HG02973 (cell line): ENCODE measurements at regions not wholly inside any gene's neighbourhood (a gene's known extent, or its start where the extent isn't known, plus 50 kb on each side); places are given as distances from the start of the nearest gene placed in this dataset.

ENCODE experiments used
- ATAC-seq: cut with Tn5 transposase; IDR thresholded peaks from one replicate; pipeline ENCODE4 v1.9.1; 2021; ENCODE audit warnings: moderate library complexity; ENCODE audit not compliant: unreplicated experiment

DNA sequence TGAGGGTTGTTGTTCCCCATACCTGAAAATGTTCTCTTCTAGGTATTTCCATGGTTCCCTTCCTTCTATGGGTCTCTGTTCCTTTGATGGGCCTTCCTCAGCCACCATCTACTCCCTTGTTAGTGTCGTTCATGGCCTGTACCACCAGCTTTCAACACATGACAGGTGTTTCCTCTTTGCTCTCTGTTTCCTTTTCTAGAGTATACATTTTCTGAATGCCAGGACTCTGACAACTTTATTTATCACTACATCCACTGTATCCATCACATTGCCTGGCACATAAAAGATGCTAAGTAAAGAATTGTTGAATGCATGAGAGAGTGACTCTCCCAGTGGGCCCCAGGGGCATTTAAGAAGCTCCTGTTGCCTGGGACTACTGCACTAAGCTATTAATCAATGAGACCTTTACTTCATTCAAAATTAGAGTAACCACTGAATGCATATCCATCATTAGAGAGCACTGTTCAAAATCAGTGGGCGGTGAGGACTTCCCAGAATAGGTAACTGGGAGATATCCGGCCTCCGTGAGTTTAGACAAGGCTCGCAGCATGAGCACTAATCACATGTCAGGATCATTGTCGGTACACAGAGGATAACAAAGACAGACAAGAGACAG lies 255.0 kb downstream of the CBLN1 start:
- ATAC-seq: no peak

DNA sequence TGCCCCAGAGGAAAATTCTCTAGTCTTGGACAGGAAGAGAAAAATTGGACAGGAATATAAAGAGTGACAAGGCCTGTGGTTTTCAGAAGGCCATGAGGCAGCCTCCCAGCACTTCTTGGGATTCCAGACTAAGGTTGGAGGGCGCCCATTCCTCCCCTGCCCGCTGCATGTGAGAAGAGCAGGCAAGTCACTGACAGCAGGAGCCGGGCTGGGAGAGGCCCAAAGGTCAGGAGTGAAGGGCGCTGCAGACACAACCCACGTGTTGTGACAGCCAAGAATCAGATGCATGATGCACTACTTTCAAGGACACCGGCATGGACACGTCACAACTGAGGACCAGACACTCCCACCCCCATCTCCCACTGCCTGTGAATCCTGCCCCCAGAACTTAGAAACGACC lies 256.7 kb downstream of the CBLN1 start:
- no peak for ATAC-seq

DNA sequence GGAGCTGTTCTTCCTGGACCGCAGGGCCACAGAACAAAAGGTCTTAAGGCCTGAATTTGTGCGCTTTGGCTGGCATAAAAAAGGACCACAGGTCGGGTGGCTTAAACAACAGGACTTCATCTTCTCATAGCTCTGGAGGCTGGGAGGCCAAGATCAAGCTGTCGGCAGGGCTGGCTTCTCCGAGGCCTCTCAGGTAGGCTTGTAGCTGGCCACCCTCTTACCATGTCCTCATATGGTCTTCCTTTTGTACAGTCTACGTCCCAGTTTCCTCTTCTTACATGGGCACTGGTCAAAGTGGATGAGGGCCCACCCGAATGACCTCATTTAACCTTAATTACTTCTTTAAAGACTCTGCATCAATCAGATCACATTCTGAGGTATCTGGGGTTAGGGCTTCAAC lies 257.6 kb downstream of the CBLN1 start:
- no peak for ATAC-seq

DNA sequence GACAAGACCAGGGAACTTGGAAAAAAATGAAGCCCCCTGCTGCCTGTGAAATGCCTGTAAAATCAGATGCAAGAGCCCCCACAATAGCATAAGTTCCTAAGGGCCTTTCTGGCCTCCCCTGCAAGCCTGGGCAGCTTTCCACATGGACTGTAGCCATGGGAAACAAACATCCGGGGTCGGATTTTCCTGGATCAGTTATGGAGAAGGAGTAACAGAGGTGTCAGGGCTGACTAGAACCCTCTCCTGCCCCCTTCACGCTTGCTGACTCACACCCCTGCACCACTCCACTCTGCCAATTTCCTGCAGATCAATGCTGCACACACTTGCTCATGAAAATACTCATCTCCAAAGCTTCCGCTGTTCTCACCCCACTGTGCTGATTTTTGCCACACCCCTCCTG lies 258.6 kb downstream of the CBLN1 start:
- no peak for ATAC-seq

DNA sequence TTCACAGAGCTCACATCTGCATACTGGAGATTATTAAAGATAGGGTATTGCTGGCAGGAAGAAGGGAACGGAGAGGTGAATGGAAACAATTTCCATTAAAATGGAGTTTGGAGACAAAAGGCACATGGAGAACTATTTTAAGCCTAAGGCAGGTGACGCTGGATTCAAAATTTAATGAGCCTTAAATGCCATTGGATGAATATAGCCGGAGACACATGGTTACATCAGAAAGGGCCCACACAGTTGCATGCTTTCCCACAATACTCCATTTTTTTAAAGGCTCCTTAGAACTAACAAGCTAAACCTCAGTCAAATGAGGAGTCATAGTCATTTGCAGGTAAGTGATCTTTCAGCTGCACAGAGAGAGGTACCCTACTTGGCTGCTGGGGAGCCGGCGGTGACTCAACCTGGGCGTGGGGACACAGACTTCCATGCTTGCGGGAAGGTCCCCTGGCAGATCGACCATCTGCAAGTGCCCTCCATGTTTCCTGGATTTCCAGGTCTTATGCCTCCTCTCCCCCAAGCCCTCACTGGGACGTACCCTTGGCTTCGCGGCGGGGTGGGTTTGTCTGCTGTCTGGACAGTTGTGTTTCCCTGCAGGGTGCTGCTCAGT lies 259.2 kb downstream of the CBLN1 start:
- no peak for ATAC-seq

DNA sequence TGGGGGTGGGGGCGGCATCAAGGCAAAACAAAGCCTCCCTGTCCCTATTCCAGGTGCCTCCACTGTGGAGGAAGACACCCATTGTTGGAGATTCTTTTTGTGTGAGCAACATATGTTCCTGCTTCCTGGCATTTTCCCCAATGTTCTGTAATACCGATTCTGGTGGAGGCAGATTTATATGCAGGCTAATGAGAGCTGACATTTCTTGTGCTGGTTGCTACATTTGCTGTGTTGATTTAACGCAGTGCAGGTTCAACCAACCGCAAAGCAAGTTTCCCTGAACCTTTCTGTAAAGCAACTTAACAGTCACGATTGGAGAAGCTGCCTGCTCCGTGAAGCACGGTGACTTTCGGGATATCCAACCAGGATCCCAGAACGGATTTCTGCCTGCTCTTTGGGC lies 260.5 kb downstream of the CBLN1 start:
- ATAC-seq: no peak

DNA sequence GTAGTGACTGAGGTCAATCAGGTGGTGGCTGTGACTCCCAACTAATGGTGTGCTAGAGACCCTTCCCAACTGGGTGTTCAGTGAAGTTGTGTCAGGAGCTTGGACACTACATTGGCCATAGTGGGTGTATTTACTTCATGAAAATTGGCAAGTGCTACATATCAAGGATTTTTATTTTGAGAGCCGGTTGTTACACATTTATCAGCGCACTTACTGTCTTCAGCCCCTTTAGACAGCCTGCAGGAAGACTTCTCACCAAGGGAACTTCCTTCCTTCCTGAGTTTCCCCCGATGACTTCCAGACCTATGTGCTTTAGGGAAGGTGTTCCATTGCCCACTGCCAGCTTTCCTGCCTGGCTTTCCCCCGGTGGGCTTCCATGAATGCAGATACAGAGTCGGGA lies 261.2 kb downstream of the CBLN1 start:
- no peak for ATAC-seq

DNA sequence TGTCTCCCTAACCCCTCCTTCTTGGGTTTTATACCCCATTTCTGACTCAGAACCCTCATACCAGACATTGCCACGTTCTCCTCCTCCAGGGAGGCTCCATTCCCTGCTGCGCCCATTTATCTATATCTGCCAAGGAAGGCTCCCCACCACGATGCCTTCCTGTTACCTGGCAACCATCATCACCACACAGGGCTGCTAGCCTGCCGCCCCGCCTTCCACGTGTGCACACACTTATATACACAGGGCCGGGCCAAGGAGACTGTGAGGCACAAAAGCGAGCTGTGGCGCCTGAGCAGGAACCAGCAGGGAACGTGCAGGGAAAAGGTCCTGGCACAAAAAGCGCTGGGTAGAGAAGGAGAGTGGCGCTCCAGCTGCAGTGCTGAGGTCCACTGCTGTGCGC lies 261.8 kb downstream of the CBLN1 start:
- ATAC-seq: no peak

DNA sequence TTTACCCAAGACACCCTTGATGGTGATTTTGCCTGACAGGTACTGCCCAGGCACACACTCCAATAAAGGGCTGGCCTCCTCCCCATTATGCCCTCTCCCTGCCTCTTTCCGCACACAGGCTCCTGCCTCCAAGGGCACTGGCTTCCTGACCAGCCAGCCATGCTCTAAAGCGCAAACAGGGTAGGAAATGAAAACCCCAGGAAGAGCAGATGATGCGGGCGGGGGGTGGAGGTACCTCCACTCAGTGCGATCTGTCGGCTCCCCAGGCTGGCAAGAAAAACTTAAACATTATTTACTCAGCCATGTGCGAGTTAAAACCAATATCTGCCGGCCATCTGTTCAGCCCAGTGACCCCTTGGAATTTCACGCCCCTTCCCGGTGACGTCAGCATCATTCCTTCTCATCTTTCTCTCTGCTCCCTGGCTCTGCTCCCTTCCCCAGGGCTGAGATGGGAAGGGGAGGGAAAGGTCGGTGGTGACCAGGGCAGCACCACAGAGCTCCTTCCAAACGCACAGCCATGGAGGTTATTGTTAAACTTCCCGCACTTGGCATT lies 262.5 kb downstream of the CBLN1 start:
- no peak for ATAC-seq

DNA sequence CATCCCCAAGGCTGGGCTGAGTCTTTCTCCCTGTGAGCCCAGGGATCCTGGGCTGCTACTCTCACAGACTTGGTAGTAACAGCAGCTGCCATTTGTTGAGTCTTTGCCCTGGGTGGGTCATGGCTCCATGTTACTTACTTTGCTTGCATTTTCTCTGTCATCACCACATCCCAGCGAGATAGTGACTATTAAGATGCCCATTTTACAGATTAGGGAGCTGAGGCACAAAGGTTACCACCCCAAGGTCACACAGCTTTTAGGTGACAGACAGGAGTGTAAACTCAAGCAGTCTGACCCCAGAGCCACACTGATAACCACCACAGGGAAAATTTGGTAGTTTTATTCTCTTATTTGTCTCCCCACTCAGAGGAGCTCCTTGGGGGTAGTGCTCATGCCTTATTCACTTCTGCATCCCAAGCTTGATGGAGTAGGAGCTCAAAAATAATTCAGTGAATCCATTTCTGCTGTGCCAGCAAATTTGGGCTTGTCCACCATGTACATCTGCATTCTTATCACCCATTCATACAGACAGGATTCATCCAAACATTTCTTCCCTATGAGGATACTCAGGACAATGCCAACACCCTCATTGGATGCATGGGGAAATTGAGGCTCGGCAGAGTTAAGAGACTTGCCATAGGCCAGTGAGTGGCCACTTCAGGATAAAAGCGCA lies 263.2 kb downstream of the CBLN1 start:
- ATAC-seq: no peak

DNA sequence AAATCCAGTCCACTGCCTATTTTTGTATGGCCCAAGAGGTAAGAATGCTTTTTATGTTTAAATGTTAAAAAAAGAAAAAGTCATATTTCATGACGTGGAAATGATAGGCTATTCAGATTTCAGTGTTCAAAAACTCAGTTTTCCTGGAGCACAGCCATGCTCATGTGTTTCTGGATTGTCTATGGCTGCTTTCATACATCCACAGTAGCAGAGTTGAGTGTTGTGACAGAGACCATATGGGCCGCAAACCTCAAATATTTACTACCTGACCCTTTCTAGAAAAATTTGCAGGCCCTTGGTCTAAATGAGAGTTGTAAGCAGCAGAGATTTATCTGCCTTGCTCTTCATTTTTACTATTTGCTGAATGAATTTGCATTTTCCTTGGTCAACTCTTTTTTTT lies 264.1 kb downstream of the CBLN1 start:
- no peak for ATAC-seq

DNA sequence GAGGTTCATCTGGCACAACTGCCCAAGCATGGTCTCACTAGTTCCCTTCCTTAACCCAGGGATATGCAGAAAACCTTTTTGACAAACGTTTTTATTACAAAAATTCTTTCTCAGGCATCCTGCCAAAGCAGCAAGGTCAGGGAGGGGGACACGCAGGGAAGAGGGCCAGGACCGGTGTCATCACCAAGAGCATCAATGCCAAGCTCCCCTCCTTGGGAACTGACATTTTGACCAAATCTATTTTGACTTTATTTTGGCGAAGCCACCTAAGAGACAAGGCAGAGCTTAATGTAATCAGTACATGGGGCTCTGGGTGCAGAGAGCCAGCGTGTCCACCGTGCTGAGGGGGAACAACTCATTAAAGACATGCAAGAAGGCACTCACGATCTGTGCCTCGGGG lies 265.2 kb downstream of the CBLN1 start:
- ATAC-seq: no peak

DNA sequence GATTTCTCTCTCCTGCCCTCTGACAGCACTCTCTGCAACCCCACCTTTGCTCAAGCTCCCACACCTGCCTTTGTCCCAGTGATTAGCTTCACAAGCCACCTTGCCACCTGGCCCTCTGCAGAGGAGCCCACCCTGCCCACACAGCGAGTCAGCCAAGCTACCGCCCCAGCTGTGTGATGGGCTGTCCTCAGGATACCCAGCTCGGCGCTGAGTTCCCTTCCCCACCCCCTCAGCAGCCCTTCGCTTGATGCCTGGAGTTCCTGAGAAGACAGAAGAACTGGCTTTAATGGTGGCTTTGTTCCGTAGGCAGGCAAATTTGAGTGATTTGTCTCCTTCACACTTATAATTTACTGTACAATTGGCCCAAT lies 266.4 kb downstream of the CBLN1 start:
- no peak for ATAC-seq

DNA sequence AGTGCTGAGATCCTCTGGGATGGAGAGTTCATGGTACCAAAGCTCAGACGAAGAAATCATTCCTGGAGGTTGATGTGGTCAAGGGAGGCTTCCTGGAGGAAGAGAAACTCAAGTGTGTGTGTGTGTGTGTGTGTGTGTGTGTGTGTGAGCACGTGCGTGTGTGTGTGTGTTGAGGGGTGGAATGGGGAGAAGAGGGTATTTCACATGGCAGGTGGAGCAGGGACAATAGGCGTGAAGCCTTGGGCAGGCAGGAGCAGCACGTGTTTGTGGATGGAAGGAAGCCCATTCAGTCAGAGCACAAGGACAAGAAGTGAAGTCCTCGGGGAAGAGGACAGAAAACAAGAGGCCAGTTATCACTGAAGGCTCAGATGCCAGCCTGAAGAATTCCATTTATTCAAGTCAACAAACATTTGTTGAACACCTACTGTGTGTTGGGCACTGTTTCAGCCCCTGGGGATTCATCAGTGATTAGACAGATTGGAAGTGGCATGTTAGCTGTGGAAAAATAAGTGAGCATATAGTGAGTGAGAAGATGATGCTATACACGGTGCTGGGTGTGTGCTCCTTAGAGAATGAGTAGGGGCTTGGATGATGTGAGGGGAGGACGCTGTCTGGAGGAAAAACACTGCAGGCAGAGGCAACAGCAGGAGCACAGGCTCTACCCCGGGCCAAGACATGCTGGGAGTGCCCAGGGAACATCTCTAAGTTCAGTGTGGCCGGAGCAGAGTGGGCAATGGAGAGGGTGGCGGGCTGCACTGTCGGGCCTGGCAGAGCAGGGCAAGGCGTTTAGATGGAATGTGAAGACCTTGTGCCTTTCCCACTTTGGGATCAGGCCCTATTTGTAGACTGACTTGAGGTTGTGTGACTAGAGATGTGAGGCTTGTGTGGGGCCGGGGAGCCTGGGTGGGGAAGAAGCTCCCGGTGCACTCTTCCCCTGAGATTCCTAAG lies 267.1 kb downstream of the CBLN1 start:
- ATAC-seq: no peak

DNA sequence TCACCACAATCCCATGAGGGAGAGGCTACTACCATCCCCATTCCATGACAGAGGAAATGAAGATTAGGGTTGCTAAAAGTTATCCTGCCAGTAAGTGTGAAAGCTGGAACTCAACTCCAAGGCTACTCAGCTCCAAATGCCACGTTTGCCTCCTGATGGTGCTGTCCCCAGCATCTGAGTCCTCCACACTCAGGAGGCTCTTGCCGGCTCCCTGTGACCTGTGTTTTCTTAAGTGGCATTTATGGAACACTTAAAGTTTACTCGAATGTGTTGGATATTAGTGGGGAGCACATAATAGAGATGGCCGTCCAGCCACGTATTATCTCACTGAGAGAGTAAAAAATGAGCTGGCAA lies 267.9 kb downstream of the CBLN1 start:
- no peak for ATAC-seq

DNA sequence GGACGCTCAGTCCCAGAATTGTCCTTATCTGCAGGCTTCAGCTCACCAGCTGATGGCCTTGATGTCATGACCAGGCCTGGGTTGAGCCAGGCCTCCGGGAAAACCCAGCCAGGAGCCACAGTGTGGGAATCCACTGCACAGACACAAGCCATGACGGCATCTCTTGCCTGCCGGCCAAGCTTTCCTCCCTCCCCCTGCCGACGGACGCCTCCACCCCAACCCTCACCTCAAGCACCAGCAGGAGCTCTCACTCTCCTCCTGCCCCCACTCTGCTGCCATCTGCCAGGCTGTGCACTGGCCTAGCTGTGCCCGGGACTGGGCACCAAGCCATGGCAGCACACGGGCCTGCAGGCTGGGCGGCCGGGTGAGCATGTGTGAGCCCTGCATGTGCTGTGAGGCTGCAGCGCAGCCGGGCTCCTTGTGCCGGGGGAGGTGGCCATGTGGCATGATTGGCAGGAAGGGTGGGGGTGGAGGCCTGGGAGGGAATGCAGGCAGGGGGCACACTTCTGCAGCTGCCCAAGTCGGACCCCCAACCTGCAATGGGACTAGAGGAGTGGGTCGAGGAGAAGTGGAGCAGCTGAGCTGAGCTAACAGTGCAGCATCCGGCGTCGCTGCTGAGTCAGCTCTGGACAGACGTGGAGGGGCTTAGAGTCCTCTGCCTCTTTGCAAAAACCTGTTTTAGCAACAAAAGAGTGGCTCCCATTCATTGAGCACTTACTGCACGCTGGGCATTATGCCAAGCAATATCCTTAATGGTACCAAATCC lies 268.5 kb downstream of the CBLN1 start:
- no peak for ATAC-seq

DNA sequence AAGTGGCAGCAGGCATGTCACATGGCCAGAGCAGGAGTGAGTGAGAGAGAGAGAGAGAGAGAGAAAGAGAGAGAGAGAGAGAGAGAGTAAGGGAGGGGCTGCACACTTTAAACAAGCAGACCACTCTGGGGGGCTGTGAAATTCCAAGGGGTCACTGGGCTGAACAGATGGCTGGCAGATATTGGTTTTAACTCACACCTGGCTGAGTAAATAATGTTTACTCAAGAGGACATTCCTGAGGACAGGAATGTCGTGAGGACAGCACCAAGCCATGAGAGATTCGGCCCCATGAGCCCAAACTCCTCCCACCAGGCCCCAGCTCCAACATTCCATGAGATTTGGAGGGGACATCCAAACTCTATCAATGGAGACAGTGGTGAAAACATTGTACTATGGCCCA lies 269.7 kb downstream of the CBLN1 start:
- ATAC-seq: no peak

DNA sequence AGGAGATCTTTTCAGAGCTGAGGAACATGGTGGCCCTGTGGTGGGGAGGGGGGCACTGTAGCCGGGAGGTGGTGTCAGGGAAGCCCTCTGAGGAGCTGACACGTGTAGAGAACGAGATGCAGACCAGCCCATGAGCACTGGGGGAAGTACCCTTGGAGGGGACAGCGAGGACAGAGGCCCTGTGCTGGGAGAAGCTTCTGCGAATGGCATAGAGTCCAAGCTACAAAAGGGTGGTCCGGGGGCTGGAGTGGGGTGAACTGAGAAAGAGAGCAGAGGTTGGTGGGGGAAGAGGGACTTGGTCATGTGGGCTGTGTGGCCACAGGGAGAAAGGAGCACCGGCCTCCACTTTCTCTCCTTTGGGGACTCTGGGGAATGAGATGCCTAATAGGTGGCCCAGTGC lies 270.8 kb downstream of the CBLN1 start:
- ATAC-seq: no peak

DNA sequence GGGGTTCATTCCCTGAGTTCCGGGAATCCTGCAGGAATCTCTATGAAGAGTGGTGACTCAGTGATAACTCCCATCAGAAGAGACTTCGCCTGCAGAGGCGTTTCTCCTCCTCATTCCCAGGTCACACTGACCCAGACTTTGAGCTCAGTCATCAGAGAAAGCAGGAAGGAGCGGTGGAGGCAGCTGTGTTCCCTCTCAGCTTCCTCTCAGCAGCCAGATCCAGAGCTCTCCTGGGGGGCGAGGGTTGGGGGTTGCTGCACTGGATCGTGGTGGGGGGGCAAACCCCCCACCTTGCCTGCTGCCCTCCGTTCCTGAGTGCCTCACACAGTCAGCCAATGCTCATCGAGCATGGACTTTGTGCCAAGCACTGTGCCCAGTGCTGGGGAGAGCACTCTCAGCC lies 271.2 kb downstream of the CBLN1 start:
- ATAC-seq: no peak

DNA sequence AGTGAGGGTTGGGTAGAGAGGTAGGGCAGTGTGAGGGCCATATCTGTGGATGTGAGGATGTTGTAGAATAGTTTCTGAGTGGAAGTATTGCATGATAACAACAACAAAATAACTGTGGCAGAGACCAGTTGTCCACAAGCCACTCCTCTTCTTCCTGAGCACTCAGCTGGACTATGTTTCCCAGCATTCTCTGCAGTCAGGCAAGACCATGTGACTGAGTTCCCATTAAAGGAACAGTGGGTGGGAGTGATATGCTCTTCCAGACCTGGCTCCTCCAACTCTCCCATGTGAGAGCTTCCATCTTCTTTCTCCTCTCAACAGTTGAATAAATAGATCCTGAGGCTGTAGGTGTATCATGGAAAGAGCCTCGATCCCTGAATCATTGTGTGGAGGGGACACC lies 272.4 kb downstream of the CBLN1 start:
- no peak for ATAC-seq

DNA sequence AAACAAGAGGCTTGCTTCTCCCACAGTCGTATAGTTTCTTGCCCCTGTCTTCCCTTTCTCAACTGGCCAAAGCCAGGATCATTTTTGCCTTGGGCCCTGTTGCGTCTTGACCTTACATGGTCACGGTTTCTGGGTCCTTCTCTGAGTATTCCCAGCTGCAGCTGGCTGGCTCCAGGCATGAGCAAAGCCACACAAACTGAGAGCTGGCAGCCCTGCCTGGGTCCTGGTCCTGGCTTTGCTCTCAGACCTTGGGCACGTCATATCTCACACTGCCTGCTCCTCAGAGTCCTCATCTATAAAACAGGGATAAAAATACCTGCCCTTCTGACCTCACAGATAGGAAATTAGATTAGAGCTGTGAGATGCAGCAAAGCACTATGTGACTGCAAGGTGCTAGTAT lies 277.6 kb downstream of the CBLN1 start:
- ATAC-seq: no peak
